Kidney glomerular epithelial cell (primary cell): ENCODE measurements at regions not wholly inside any gene's neighbourhood (a gene's known extent, or its start where the extent isn't known, plus 50 kb on each side); places are given as distances from the start of the nearest gene placed in this dataset.
"Not testable (repeated sequence)": the region's sequence is repeated elsewhere in the genome, so short reads cannot be mapped to it uniquely, and the experiment has no call there.

Source experiments
- DNase-seq: peaks from one replicate; lab custom pipeline; 2025; lab: John Stamatoyannopoulos, UW

- DNase-seq, result no peak
Measured at GRCh38 chr6:68059899-68060298, 575.2 kb upstream of the ADGRB3 start.

- no peak for DNase-seq
Measured at GRCh38 chr6:68059261-68059660, 575.8 kb upstream of the ADGRB3 start.

- not testable (repeated sequence) for DNase-seq
Measured at GRCh38 chr6:68056596-68056995, 578.5 kb upstream of the ADGRB3 start.

GRCh38 chr6:68054756-68055155 lies 580.3 kb upstream of the ADGRB3 start:
- DNase-seq, result no peak

GRCh38 chr6:68053805-68054373 lies 581.2 kb upstream of the ADGRB3 start:
- no peak for DNase-seq

- DNase-seq, result no peak
Measured at GRCh38 chr6:68052234-68052633, 582.8 kb upstream of the ADGRB3 start.

GRCh38 chr6:68049562-68049961 lies 585.5 kb upstream of the ADGRB3 start:
- no peak for DNase-seq

GRCh38 chr6:68046756-68047155 lies 588.3 kb upstream of the ADGRB3 start:
- DNase-seq, result no peak

- no peak for DNase-seq
Measured at GRCh38 chr6:68046302-68046701, 588.8 kb upstream of the ADGRB3 start.

GRCh38 chr6:68045193-68045592 lies 589.9 kb upstream of the ADGRB3 start:
- DNase-seq, result no peak

- DNase-seq, result no peak
Measured at GRCh38 chr6:68044264-68044663, 590.8 kb upstream of the ADGRB3 start.

GRCh38 chr6:68043122-68043398 lies 592.0 kb upstream of the ADGRB3 start:
- DNase-seq, result no peak

GRCh38 chr6:68042339-68043121 lies 592.6 kb upstream of the ADGRB3 start:
- no peak for DNase-seq

GRCh38 chr6:68040780-68041179 lies 594.3 kb upstream of the ADGRB3 start:
- no peak for DNase-seq

- DNase-seq, result no peak
Measured at GRCh38 chr6:68040312-68040778, 594.7 kb upstream of the ADGRB3 start.

- no peak for DNase-seq
Measured at GRCh38 chr6:68039641-68040311, 595.3 kb upstream of the ADGRB3 start.

- no peak for DNase-seq
Measured at GRCh38 chr6:68038815-68039408, 596.2 kb upstream of the ADGRB3 start.

- DNase-seq, result no peak
Measured at GRCh38 chr6:68032217-68032616, 602.9 kb upstream of the ADGRB3 start.

- DNase-seq, result no peak
Measured at GRCh38 chr6:68031054-68031453, 604.0 kb upstream of the ADGRB3 start.

GRCh38 chr6:68026483-68026882 lies 608.6 kb upstream of the ADGRB3 start:
- no peak for DNase-seq

- no peak for DNase-seq
Measured at GRCh38 chr6:68025764-68026163, 609.3 kb upstream of the ADGRB3 start.

GRCh38 chr6:68024570-68025269 lies 610.4 kb upstream of the ADGRB3 start:
- DNase-seq, result no peak
